H4 (cell line): ENCODE measurements at regions not wholly inside any gene's neighbourhood (a gene's known extent, or its start where the extent isn't known, plus 50 kb on each side); places are given as distances from the start of the nearest gene placed in this dataset.

ENCODE experiments used
- DNase-seq: peaks from one replicate; pipeline ENCODE4 v3.0.0-alpha.2; 2015; ENCODE audit warnings: low spot score

DNA sequence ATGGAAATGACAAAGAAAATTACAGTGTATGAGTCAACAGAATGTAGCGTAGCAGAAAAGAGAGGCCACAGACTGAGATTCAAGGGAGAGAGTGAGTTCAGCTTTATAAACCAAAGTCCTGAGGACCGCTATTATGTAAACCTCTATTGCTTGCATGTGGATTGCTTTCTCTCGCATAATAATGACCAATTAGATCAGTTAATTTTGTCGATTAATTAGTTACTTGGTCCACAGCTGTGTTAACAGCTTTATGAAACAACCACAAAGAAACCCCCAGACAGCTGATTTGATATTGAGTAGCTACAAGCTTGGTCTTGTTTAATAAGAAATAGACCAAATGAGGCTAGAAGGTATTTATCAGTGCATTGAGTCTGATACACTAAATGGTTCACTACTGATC lies 291.8 kb upstream of the ERCC4 start:
- no peak for DNase-seq

DNA sequence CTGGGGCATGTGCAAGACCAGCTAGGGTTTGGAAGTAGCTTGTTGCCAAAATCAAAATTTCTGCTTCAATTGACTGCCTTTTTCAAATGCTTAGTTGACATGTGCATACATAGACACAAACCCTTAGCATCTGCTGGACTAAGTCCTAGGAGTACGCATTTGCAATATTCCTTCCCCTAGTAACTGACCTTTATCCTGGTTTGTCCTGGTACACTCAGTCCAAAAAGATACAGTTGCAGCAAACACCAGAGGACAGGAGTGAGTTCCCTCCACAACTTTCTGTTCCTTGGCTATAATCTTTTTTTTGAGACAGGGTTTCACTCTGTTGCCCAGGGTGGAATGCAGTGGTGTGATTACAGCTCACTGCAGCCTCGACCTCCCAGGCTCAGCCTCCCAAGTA lies 290.2 kb upstream of the ERCC4 start:
- DNase-seq = no peak

DNA sequence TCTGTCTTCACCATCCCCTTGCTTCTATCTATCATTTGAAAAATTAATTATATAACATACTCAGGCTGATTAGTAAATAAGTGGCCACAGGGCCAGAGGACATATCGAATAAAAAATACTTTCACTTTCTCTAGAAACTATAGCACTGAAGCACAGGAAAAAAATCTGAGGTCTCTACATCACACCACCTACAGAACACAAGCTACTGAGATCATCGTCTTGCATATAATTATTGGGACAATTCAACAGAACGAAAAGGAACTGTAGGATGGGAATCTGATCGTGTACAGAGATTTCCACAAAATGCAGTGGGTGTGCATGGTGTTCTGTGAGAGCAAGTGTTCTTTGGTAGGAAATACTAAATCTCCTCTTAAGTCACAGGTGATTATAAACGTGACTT lies 289.6 kb upstream of the ERCC4 start:
- DNase-seq = no peak

- no peak for DNase-seq
These were observed 288.7 kb upstream of the ERCC4 start for GRCh38 chr16:13631213-13631767.

GRCh38 chr16:13631916-13632315 lies 288.0 kb upstream of the ERCC4 start:
- no peak for DNase-seq

GRCh38 chr16:13632504-13632903 lies 287.4 kb upstream of the ERCC4 start:
- peak; percentile 50 for DNase-seq

DNA sequence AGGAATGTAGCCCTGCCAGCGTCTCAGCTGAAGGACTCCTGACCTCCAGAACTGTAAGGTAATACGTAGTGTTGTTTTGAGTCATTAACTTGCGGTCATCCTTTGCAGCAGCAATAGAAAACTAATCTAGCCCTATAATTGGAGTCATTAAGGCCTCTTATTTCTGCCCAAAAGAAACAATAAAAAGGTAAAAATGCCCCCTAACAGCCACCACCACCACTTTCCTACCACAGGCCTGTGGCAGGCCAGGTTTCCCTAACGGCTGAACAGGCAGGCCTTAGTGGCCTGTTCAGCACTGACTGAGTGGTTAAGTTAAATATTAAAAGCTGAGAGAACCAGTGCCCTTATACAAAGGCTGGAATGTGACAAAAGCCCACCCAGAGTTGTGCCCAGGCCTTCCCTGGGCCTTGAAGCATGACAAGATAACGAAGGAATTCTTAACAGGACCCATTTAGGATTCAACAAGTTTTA lies 286.5 kb upstream of the ERCC4 start:
- no peak for DNase-seq

GRCh38 chr16:13634253-13634652 lies 285.7 kb upstream of the ERCC4 start:
- DNase-seq = no peak

- DNase-seq = no peak
These were observed 285.0 kb upstream of the ERCC4 start for GRCh38 chr16:13634959-13635358.

DNA sequence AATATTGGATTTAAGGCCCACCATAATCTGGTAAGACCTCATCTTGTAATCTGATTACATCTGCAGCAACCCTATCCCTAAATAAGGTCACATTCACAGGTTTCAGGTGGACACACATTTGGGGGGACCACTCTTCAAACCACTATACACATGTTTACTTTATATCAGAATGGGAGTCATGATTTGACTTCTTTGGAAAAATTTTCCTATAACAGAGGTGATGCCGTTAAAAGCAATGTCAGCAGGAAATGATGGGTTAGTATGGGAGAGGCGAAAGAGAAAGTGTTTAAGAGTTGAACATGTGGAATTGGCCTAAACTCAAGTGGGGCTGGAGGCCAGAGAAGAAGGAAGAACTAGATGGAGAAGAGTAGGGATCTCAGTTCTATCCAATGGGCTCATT lies 281.7 kb upstream of the ERCC4 start:
- no peak for DNase-seq

GRCh38 chr16:13643412-13643811 lies 276.5 kb upstream of the ERCC4 start:
- DNase-seq = no peak

DNA sequence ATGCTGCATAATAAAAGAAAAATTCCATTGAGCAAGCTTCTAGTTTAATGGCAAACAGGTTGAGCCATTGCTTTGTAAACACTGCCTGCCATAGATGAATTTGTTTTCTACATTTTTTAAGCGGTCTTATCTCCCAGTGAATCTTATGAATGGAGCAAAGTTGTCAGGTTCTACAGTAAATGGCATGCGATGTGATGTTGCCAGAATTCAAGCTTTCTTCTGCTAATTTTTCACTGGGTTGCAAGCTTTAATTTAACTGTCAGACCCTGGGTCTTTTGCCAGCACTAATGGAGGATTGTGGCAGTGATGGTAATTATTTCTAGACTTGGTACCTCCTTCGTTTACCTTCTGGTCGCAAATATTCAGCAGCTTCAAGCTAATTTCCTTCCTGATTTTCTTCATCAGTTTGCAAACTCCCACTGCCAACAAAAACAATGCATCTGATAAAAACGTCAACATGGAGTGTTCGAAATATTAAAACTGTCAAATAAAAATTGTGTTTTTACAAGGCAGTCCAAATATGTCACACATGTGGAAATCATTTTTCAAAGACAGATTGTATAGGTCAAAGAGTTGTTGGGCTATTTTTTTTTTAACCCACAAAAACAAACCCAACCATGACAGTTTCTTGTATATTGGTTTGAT lies 274.2 kb upstream of the ERCC4 start:
- DNase-seq = no peak

GRCh38 chr16:13660807-13661206 lies 259.1 kb upstream of the ERCC4 start:
- DNase-seq = no peak

DNA sequence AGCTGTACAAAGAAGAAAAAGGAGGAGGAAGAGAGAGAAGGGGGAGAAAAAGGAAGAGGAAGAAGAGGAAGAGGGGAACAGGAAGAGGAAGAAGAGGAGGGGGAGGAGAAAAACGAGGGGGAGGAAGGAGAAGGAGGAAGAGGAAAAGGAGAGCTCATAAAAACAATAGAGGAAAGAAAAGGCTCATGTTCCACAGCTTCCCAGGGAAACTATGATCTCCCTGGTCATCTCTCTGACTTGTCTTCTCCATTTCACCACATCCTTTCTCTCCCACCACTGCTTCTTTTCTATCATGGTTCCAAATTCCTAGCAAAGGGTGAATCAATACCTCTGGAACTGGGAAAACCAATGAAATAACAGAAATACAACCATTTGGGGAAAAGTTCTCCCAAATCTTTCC lies 254.1 kb upstream of the ERCC4 start:
- no peak for DNase-seq

DNA sequence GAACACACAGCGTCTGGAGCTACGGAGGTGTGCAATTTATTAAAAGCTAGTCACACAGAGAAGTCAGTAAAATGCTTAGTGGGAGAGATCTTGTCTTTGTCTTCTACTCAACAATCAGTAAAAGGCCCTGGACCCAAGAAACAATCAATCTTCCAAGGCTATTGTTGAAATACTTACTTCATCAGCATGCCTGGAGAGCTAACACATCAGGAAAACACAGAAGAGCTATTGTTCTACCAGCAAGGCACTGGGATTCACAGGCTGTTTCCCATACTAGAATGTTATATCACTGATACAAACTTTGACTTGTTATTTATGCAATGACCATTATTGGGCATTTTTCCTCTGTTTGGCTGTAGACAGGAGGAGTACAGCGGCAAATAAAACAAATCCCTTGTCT lies 247.8 kb upstream of the ERCC4 start:
- no peak for DNase-seq

DNA sequence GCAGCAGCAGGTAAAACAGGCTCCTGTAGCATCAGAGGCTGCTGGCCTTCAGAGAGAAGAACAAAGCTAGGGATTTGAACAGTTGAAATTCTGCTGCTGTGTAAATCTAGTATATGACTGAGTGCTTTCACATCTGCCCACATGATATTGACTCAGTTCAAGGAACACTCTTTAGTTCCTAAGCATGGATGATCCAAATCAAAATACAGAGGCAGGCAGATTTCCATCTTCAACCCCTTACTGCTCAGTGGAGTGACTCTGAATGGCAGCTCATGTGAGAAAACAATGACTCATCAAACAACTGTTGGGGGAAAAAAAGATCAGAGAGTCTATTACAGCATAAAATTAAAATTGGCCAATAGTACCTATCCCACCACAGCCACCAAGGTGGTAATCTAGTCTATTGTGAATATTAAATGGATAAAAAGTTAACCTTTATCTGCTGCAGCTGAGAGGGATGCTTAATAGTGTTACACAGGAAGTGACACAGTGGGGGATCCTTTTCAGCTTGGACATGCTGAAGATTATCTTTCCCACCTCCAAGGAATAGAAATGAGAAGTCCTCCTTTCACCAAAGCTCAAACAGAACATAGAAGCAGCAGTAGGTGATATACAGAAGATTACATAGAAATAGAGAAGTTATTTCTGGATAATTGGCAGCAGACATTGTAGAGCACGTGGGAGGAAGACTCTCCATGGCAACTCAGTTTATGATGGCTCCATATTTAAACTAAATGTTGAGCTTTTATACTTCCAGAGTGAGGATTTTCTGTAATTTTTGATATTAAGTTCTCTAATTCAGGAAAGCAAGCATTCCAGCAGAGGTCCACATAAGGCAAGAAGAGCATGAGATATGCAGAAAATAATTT lies 239.7 kb upstream of the ERCC4 start:
- peak; percentile 4 for DNase-seq

GRCh38 chr16:13684819-13685563 lies 235.0 kb upstream of the ERCC4 start:
- DNase-seq = no peak

GRCh38 chr16:13696017-13696416 lies 223.9 kb upstream of the ERCC4 start:
- DNase-seq = no peak

- no peak for DNase-seq
These were observed 222.9 kb upstream of the ERCC4 start for GRCh38 chr16:13697013-13697412.

- DNase-seq = no peak
These were observed 222.4 kb upstream of the ERCC4 start for GRCh38 chr16:13697568-13697967.

DNA sequence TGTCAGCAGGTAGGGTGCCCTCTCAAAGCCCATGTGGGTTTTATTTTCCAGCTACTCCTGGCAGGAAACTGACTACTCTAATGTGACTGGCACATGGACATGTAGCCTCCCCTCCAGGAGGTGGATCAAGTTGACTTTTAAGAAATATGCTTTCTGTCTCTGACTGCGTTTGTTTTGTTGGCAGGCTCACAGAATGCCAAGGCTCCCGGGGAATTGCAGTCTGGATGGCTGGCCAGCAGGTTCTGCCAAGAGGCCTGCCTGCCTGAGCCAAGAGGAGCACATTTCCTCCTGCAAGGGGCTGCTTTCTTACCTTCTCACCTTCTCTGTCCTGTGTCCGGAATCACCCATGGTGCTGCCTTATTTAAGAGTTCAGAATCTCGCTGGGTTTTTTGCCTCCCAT lies 217.3 kb upstream of the ERCC4 start:
- DNase-seq = no peak
